ENCODE measurements at regions not wholly inside any gene's neighbourhood (a gene's known extent, or its start where the extent isn't known, plus 50 kb on each side); places are given as distances from the start of the nearest gene placed in this dataset.
"Not testable (repeated sequence)": the region's sequence is repeated elsewhere in the genome, so short reads cannot be mapped to it uniquely, and the experiment has no call there.

- peak overlapping the region in 5 of 21 experiments; percentile 13 to 61 (median 32) for H3K27ac ChIP-seq
- H3K4me3 ChIP-seq: no peak overlapping the region
Measured at GRCh38 chr6:6875818-6876470, 231.8 kb upstream of the RREB1 start.

- not testable (repeated sequence) for H3K27ac ChIP-seq, H3K4me3 ChIP-seq
Measured at GRCh38 chr6:6877792-6878191, 230.0 kb upstream of the RREB1 start.

GRCh38 chr6:6878887-6879585 is 228.7 kb upstream of the RREB1 start:
- Histone ChIP-seq H3K27ac (peak overlapping the region in 19 of 21 experiments; percentile 8 to 83 (median 72)), H3K4me3 (no peak overlapping the region)

- peak overlapping the region in 19 of 21 experiments; percentile 8 to 83 (median 72) for H3K27ac ChIP-seq
- H3K4me3 ChIP-seq: not testable (repeated sequence)
Measured at GRCh38 chr6:6879586-6879974, 228.2 kb upstream of the RREB1 start.

GRCh38 chr6:6880745-6881437 is 226.9 kb upstream of the RREB1 start:
- no peak overlapping the region for H3K4me3 ChIP-seq
- peak overlapping the region in 13 of 21 experiments; percentile 21 to 85 (median 69) for H3K27ac ChIP-seq

- Histone ChIP-seq H3K4me3 (no peak overlapping the region), H3K27ac (peak overlapping the region in 14 of 21 experiments; percentile 37 to 85 (median 72))
Measured at GRCh38 chr6:6881438-6882225, 226.1 kb upstream of the RREB1 start.

- peak overlapping the region in 19 of 21 experiments; percentile 26 to 88 (median 74) for H3K27ac ChIP-seq
Measured at GRCh38 chr6:6882592-6882991, 225.2 kb upstream of the RREB1 start.

GRCh38 chr6:6883011-6883410 is 224.8 kb upstream of the RREB1 start:
- Histone ChIP-seq H3K4me3 (no peak overlapping the region), H3K27ac (peak overlapping the region in 18 of 21 experiments; percentile 46 to 88 (median 78))

More at GRCh38 chr6:6882592-6882991, 225.2 kb upstream of the RREB1 start:
- no peak overlapping the region for H3K4me3 ChIP-seq

- H3K27ac ChIP-seq: peak overlapping the region in 18 of 21 experiments; percentile 5 to 88 (median 81)
- H3K4me3 ChIP-seq: no peak overlapping the region
Measured at GRCh38 chr6:6884193-6884627, 223.6 kb upstream of the RREB1 start.

- Histone ChIP-seq H3K27ac (peak overlapping the region; percentile 5 to 88 (median 81)), H3K4me3 (no peak overlapping the region)
Measured at GRCh38 chr6:6884916-6885315, 222.8 kb upstream of the RREB1 start.

- Histone ChIP-seq H3K27ac (peak overlapping the region; percentile 26 to 88 (median 81)), H3K4me3 (no peak overlapping the region)
Measured at GRCh38 chr6:6885521-6886170, 222.1 kb upstream of the RREB1 start.

GRCh38 chr6:6886171-6886885 is 221.4 kb upstream of the RREB1 start:
- Histone ChIP-seq H3K4me3 (no peak overlapping the region), H3K27ac (peak overlapping the region; percentile 2 to 88 (median 81))

- H3K4me3 ChIP-seq: no peak overlapping the region
Measured at GRCh38 chr6:6886886-6887285, 220.9 kb upstream of the RREB1 start.

GRCh38 chr6:6889601-6890000 is 218.2 kb upstream of the RREB1 start:
- Histone ChIP-seq H3K27ac (peak overlapping the region in 8 of 21 experiments; percentile 9 to 66 (median 41)), H3K4me3 (no peak overlapping the region)

More at GRCh38 chr6:6886886-6887285, 220.9 kb upstream of the RREB1 start:
- H3K27ac ChIP-seq: peak overlapping the region in 13 of 21 experiments; percentile 2 to 88 (median 80)

- peak overlapping the region in 17 of 21 experiments; percentile 9 to 70 (median 46) for H3K27ac ChIP-seq
- no peak overlapping the region for H3K4me3 ChIP-seq
Measured at GRCh38 chr6:6890400-6890858, 217.3 kb upstream of the RREB1 start.

- Histone ChIP-seq H3K27ac (peak overlapping the region in 16 of 21 experiments; percentile 10 to 70 (median 52)), H3K4me3 (no peak overlapping the region)
Measured at GRCh38 chr6:6891125-6891721, 216.5 kb upstream of the RREB1 start.

GRCh38 chr6:6891949-6892461 is 215.8 kb upstream of the RREB1 start:
- no peak overlapping the region for H3K4me3 ChIP-seq
- H3K27ac ChIP-seq: peak overlapping the region in 11 of 21 experiments; percentile 11 to 70 (median 53)
